HCT116 (cell line): ENCODE measurements at regions not wholly inside any gene's neighbourhood (a gene's known extent, or its start where the extent isn't known, plus 50 kb on each side); places are given as distances from the start of the nearest gene placed in this dataset.

Source experiments
- ATF3 ChIP-seq: IDR thresholded peaks from 2 replicates; pipeline ENCODE4 v1.6.1; 2012
- CBX3 ChIP-seq: IDR thresholded peaks from 2 replicates; pipeline ENCODE4 v1.6.1; 2012; ENCODE audit warnings: low read depth
- CTCF ChIP-seq, 3 experiments: fragments of 200-600 bp in 1 of 3; sonication (generic) in 1 of 3; IDR thresholded peaks in 2 of 3; conservative IDR thresholded peaks in 1 of 3; 2 replicates each; pipeline ENCODE4 v1.5.1; 2012 to 2017; ENCODE audit warnings: low read depth in 2 of 3, low read length in 2 of 3, antibody characterized with exemption in 1 of 3, borderline replicate concordance in 1 of 3, control low read depth in 1 of 3, mild to moderate bottlenecking in 1 of 3, mixed read lengths in 1 of 3, mixed run types in 1 of 3, moderate library complexity in 1 of 3; ENCODE audit not compliant: insufficient read depth in 1 of 3
- EZH2 ChIP-seq: fragments of 200-600 bp; sonication (generic); IDR thresholded peaks from 2 replicates; pipeline ENCODE4 v1.6.1; 2017; ENCODE audit warnings: antibody characterized with exemption, mixed run types
- EZH2phosphoT487 ChIP-seq: fragments of 200-600 bp; IDR thresholded peaks from 2 replicates; pipeline ENCODE4 v1.6.1; 2018; ENCODE audit warnings: antibody characterized with exemption, borderline replicate concordance
- JUND ChIP-seq: IDR thresholded peaks from 2 replicates; pipeline ENCODE4 v1.6.1; 2012
- POLR2A ChIP-seq: IDR thresholded peaks from 2 replicates; pipeline ENCODE4 v1.7.0; 2011; ENCODE audit warnings: borderline replicate concordance; ENCODE audit not compliant: insufficient read depth, insufficient read length; ENCODE audit errors: extremely low read depth
- POLR2AphosphoS5 ChIP-seq: IDR thresholded peaks from 2 replicates; pipeline ENCODE4 v1.6.1; 2011; ENCODE audit warnings: mild to moderate bottlenecking, low read depth, low read length, moderate library complexity
- REST ChIP-seq: IDR thresholded peaks from 2 replicates; pipeline ENCODE4 v1.6.1; 2012; ENCODE audit warnings: low read depth
- SP1 ChIP-seq: IDR thresholded peaks from 2 replicates; pipeline ENCODE4 v1.6.1; 2012; ENCODE audit warnings: low read depth
- TCF7L2 ChIP-seq: IDR thresholded peaks from 2 replicates; pipeline ENCODE4 v1.7.0; 2011; ENCODE audit warnings: borderline replicate concordance, inconsistent platforms; ENCODE audit not compliant: insufficient read depth, insufficient read length; ENCODE audit errors: extremely low read depth
- YY1 ChIP-seq: IDR thresholded peaks from 2 replicates; pipeline ENCODE4 v1.6.1; 2011; ENCODE audit warnings: low read length, low read depth, moderate library complexity, mild to moderate bottlenecking; ENCODE audit not compliant: insufficient replicate concordance; ENCODE audit errors: extremely low read depth
- ZBTB33 ChIP-seq: IDR thresholded peaks from 2 replicates; pipeline ENCODE4 v1.6.1; 2011; ENCODE audit warnings: mild to moderate bottlenecking, low read length, moderate library complexity; ENCODE audit not compliant: insufficient replicate concordance; ENCODE audit errors: extremely low read depth

- TF ChIP-seq POLR2A, result no peak
- no peak for TF ChIP-seq CTCF (IDR thresholded peaks at IDR 0.05 in 2 of 3, conservative IDR thresholded peaks at IDR 0.05 in 1 of 3; ENCODE audit: borderline replicate concordance in 1 of 3, insufficient read depth in 1 of 3, low read depth in 2 of 3, low read length in 2 of 3)
- TF ChIP-seq YY1, result no peak
- TF ChIP-seq EZH2, result no peak
- TF ChIP-seq REST, result no peak
- TF ChIP-seq SP1, result no peak
- no peak for TF ChIP-seq POLR2AphosphoS5
- TF ChIP-seq TCF7L2, result no peak
- no peak for TF ChIP-seq ZBTB33
- TF ChIP-seq EZH2phosphoT487, result no peak
- TF ChIP-seq CBX3, result no peak
- TF ChIP-seq JUND, result no peak
- no peak for TF ChIP-seq ATF3
Observed at GRCh38 chr18:75353357-75353756, 74.1 kb downstream of the SMIM21 start.
